Hematopoietic multipotent progenitor cell (in vitro differentiated cells): ENCODE measurements at regions not wholly inside any gene's neighbourhood (a gene's known extent, or its start where the extent isn't known, plus 50 kb on each side); places are given as distances from the start of the nearest gene placed in this dataset.
A peak's percentile ranks its signal among the peaks of the same experiment; 100 is the strongest.
"Not testable (repeated sequence)": the region's sequence is repeated elsewhere in the genome, so short reads cannot be mapped to it uniquely, and the experiment has no call there.

Experiments
- DNase-seq, 3 donors: peaks; one replicate each; pipeline ENCODE4 v3.0.0-alpha.2; 2011 to 2015; ENCODE audit warnings: low read depth in 2 of 3, low spot score in 2 of 3

DNA sequence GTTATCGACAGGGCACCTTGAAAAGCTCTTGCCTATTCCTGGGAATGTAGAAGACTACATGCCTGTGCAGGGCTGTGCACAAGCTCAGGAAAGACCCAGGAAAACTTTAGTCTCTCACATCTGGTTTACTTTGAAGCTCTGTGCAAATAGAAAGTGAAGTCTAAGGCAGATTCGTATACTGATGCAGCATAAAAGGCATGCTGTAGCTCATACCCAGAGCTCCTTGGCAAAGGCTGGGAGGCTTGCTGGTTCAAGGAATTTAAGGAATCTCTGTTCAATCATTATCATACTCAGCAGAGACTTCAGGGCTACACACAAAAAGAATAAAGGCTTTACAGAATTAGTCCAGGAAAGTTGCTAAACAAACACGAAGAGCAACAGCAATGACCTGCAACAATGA is 192.0 kb downstream of the OTUD1 start:
- no peak for DNase-seq

GRCh38 chr10:23643111-23643780 is 204.4 kb downstream of the OTUD1 start:
- no peak for DNase-seq

DNA sequence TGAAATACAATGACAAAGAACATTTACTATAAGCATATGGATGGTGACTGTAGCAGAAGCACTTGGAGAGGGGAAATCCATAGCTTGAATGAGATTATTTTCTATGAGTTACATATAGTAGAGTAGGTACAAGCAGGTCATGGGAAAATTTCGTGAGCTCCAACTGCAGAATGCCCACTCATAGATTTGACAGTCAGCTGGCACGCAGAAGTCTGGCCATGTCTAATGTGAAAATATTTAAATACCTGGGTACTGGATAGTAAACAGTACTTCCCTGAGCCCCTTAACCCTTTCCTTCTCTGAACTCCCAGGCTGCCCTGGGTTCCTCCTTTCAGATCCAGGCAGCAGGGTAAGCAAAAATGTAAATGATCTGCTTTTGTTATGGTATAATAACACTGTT is 209.7 kb downstream of the OTUD1 start:
- no peak for DNase-seq

DNA sequence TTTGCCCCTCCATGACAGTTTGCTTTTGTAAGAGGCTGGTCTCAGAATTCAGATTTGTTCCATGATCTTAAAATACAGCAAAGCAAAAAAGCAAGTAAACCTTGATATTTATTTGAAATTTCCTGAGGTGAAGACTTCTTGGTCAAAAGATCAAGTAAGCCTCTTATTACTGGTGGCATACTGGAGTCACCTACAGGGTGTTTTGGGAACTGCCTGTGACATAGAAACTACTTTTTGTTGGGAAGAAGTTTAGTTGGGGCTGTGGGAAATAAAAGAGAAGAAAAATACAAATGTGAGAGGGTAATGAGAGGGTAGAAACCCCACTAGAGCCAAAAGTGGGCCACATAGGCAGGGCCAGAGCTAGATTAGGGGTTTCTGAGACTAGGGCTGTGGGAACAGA is 217.9 kb downstream of the OTUD1 start:
- DNase-seq: peak in 1 of 3 donors; percentile 2

GRCh38 chr10:23657677-23658076 is 218.8 kb downstream of the OTUD1 start:
- DNase-seq: no peak

- not testable (repeated sequence) for DNase-seq
These were observed 233.0 kb downstream of the OTUD1 start for GRCh38 chr10:23671866-23672265.

DNA sequence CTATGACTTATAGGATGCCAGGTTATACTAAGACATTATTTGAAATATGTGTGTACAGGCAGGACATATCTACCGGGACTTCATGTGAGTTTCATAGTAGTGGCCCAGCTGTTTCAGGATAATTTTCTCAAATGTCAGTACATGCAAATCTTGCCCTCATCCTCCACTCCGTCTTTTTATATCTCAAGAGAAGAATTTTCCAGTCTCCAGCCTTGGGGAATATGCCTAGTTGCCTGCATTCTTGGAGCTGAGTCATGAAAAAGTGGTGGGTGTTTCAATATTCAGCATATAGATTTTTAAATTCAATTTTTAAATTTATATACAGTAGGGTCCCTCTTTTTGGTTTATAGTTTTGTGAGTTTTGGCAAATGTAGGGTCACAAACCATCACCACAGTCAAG is 236.7 kb downstream of the OTUD1 start:
- no peak for DNase-seq

DNA sequence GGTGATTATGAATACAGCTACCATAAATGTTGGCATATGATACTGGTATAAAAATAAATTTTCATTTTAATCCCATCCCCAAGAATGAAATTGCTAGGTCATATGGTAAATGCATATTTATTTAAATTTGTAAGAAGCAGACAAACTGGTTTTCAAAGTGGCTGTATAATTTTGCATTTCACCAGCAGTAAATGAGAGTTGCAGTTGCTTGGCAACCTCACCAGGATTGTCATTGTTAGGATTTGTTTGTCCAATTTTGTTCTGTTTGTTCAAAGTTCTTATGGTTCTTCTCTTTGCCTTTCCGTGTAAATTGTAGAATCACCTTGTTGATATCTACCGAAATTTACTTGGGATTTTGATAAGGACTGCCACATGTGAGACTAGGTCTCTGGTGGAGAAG is 237.4 kb downstream of the OTUD1 start:
- no peak for DNase-seq

GRCh38 chr10:23686722-23687121 is 247.8 kb downstream of the OTUD1 start:
- no peak for DNase-seq

GRCh38 chr10:23692736-23693135 is 253.9 kb downstream of the OTUD1 start:
- DNase-seq: no peak

DNA sequence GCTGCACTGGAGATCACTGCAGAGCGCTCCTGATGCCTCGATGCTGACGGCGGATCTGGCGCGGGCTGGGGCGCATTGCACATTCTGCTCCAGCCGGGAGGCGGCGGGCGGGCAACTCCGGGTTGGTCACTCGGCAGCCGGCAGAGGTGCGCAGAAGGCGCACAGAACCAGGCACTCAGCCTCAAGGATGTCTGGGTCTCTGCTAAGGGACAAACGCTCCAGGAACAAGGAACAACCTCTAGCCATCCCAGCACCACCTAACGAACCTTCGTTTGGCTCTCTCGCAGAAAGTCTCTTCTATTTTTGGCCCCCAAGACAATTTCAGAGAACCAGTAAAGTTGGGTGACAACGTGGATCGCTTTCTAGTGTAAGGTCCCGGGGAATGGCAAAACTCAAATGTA is 254.6 kb downstream of the OTUD1 start:
- DNase-seq: no peak

GRCh38 chr10:23693925-23694324 is 255.1 kb downstream of the OTUD1 start:
- DNase-seq: no peak

GRCh38 chr10:23694446-23694920 is 255.6 kb downstream of the OTUD1 start:
- no peak for DNase-seq

- no peak for DNase-seq
These were observed 256.3 kb downstream of the OTUD1 start for GRCh38 chr10:23694921-23695824.

GRCh38 chr10:23695825-23696420 is 257.0 kb downstream of the OTUD1 start:
- DNase-seq: no peak

DNA sequence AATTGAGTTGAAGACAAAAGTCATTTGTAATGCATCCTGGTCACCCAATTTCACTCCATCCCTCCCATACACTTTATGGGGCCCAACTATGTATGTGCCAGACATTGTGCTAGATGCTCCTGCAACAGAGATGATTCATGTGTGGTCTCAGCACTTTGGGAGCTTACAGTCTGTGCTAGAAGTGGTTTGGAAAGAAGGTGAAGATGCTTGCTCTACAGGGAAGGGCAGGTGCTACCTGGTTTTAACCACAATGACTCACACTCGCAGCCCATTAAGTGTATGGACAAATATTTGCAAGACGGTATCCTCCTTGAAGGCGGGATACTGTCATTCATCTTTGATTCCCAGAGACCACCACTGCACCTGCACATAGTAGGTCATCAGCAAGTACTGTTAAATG is 257.6 kb downstream of the OTUD1 start:
- DNase-seq: no peak

DNA sequence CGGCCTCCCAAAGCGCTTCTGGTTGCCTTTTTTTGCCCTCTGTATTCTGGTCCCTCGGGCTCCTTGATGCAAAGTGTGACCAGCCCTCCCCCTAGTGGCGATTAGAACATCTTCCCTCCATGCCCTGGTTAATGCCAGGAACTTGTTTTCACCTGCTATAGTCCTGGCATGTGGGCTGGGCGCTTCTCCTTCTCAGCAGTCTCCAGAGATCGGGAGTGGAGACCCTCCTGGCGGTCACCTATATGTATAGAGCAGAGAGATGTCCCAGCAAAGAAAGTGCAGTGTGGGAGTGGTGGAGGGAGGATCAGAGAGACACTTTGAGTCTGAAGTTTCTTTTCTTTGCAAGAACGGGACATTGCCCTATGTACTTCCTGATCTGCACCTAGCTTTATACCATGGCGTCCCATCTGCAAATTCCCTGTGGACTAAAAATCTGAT is 264.1 kb downstream of the OTUD1 start:
- peak; percentile 9 to 78 (median 37) for DNase-seq

DNA sequence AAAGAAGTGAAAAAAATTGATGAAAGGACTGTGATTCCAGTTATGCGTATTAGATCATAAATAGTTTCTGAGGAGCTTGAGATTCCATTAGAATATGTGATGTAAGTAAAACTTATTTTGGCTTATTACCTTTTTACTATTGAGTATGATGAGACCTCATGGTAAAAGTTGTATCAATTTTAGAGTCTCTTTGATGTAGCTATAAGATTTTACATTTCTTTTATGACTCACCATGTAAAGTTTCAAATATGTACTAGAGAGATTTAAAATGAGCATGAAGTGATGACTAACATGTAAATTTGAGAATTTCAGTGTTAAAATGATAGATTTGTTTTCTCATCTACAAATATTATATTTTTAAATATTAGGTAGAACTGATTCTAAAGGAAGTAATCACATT is 276.5 kb downstream of the OTUD1 start:
- DNase-seq: no peak

DNA sequence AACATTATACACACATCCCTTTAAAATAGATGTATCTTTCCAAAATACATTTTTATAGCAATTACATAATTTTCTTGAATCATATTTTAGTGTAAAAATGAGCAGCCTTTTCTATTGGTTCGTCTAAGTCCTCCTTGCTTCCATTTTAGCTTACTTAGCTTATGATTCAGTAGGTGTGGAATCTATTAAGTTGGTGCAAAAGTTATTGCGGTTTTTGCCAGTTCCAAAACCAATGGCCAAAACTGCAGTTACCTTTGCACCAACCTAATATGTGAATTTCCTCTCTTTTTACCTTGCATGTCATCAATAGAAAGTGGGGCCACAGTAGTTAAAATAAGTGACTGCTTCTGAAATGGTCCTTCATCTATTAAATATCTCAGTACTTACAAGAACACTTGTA is 279.0 kb downstream of the OTUD1 start:
- DNase-seq: no peak

DNA sequence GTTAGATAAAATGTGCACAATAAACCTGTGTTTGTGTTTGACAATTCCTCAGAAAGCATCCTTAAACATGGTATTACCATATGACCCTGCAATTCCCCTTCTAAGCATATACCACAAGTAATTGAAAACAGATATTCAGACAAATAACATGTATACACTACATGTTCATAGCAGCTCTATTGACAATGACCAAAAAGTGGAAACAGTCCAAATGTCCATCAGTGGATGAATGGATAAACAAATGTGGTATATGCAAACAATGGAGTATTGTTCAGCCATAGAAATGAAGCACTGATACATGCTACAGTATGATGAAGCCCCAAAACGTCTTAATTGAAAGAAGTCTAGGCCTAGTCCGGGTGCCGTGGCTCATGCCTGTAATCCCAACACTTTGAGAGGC is 280.1 kb downstream of the OTUD1 start:
- DNase-seq: no peak

DNA sequence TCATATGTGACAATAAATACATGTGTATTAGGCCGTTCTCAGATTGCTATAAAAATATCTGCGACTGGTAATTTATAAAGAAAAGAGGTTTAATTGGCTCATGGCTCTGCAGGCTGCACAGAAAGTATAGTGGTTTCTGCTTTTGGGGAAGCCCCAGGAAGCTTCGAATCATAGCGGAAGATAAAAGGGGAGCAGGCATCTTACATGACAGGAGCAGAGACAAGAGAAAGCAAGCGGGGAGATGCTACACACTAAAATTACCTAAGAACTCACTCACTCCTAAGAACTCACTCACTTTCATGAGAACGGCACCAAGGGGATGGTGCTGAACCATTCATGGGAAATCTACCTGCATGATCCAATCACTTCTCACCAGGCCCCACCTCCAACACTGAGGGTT is 284.9 kb downstream of the OTUD1 start:
- DNase-seq: no peak

- no peak for DNase-seq
These were observed 286.7 kb downstream of the OTUD1 start for GRCh38 chr10:23725548-23725947.
